ENCODE measurements at regions not wholly inside any gene's neighbourhood (a gene's known extent, or its start where the extent isn't known, plus 50 kb on each side); places are given as distances from the start of the nearest gene placed in this dataset.

DNA sequence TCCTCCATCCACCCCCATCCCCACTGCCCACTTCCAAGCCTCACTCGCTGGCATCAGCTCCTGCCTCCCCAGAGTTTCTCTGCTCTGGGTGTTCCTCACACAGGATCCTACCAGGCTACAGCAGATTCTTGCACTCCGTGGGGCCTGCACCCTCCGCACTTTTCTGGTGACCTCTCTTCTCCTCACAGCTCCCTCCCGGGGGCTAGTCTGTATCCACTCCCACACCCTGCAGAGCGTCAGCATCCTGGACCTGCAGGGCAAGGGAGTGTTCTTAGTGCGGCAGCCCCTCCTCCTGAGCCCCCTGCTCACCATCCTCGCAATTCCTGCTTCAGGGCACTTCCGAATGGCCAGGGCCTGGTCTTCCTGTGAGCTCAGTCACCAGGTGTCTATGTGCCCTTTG lies 224.2 kb downstream of the DLL1 start:
- no peak overlapping the region for H3K14ac ChIP-seq (ENCODE audit: low read length in 2 of 2)
- no peak overlapping the region for H2BK120ac ChIP-seq (ENCODE audit: low read depth, low read length)
- H3K36me3 ChIP-seq (ENCODE audit: control insufficient read depth in 1 of 2, insufficient read depth in 2 of 2, low read depth in 1 of 2, low read length in 2 of 2): no peaks in the 10 kb centered on the region
- no peak overlapping the region for H3K4me2 ChIP-seq (ENCODE audit: low read length, poor library complexity, severe bottlenecking)
- H3K9me3 ChIP-seq (ENCODE audit: control insufficient read depth, low read length): peaks cover 13% of the 10 kb centered on the region
- H2BK12ac ChIP-seq (ENCODE audit: low read length in 2 of 2): no peak overlapping the region
- no peak overlapping the region for H3K9ac ChIP-seq (ENCODE audit: low read length)
- peaks cover 0 to 14% of the 10 kb centered on the region in 2 experiments for H3K27me3 ChIP-seq (ENCODE audit: control insufficient read depth in 1 of 2, insufficient read depth in 1 of 2, low read length in 2 of 2)
- no peak overlapping the region for H2BK15ac ChIP-seq (ENCODE audit: low read depth, poor library complexity, severe bottlenecking)
- no peak overlapping the region for H3K27ac ChIP-seq (ENCODE audit: low read length, poor library complexity, severe bottlenecking)
- no peaks in the 10 kb centered on the region for H3K4me1 ChIP-seq (ENCODE audit: control insufficient read depth, insufficient read depth, low read depth, low read length)
- 77% methylated on average over 8 of the region's 8 CpGs for WGBS
- H3K4me3 ChIP-seq (ENCODE audit: insufficient read depth in 1 of 2, low read depth in 1 of 2, low read length in 2 of 2): no peak overlapping the region
- H3K23ac ChIP-seq (ENCODE audit: low read length in 2 of 2): no peak overlapping the region
- no peak overlapping the region for H3K4ac ChIP-seq (ENCODE audit: low read depth in 1 of 2, low read length in 2 of 2)
- H2AK5ac ChIP-seq (ENCODE audit: low read length, severe bottlenecking): no peak overlapping the region
- no peaks in the 10 kb centered on the region for H3K79me1 ChIP-seq (replicated peaks; ENCODE audit: low read length, poor library complexity, severe bottlenecking)
- H4K91ac ChIP-seq (ENCODE audit: low read length): no peak overlapping the region
- no peak overlapping the region for H4K8ac ChIP-seq (ENCODE audit: low read length)
- H2AFZ ChIP-seq (ENCODE audit: low read depth, low read length): no peak overlapping the region
- DNase-seq: no peak
- H2BK5ac ChIP-seq (ENCODE audit: low read depth, low read length, poor library complexity, severe bottlenecking): no peak overlapping the region
- no peak overlapping the region for H3K18ac ChIP-seq (ENCODE audit: low read depth in 1 of 2, low read length in 2 of 2)

DNA sequence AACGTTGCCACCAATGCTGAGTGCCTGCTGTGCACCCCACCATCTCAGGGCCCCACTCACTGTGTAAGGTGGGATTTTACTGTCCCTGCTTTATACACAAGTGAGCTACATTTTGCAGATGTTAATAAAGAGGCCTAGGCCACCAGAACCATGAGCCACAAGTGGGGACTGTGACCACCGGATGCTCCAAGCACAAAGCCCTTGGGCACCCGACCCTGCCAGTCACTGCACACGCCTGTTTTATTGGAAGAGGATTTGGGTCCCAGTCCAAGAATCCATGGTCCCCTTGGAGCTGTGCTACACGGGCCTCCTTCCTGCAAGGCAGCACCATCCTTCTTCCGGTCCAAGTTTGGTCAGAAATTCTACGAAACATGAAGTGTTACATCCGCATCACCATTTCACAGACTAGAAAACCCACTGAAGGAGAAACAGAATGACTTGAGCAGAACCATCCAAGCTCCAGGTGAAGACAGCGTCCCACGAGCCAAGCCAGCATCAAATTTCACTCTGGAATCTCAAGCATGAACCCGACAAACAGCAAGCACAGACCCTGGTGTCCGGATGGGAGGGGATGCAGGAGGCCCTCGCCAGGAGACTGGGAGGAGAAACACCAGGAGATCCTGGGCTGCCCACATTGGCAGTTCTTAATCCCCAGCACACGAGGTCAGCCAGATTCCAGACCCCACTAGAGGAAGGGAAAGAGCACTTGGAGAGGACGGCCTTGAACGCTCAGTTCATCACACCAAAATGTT lies 226.9 kb downstream of the DLL1 start:
- no peak overlapping the region for H2BK12ac ChIP-seq (ENCODE audit: low read length in 2 of 2)
- H2AFZ ChIP-seq (ENCODE audit: low read depth, low read length): no peak overlapping the region
- H3K27ac ChIP-seq (ENCODE audit: low read length, poor library complexity, severe bottlenecking): no peak overlapping the region
- H3K23ac ChIP-seq (ENCODE audit: low read length in 2 of 2): no peak overlapping the region
- no peak overlapping the region for H2BK5ac ChIP-seq (ENCODE audit: low read depth, low read length, poor library complexity, severe bottlenecking)
- H3K4me2 ChIP-seq (ENCODE audit: low read length, poor library complexity, severe bottlenecking): no peak overlapping the region
- no peak overlapping the region for H3K9ac ChIP-seq (ENCODE audit: low read length)
- no peak overlapping the region for H2AK5ac ChIP-seq (ENCODE audit: low read length, severe bottlenecking)
- no peaks in the 10 kb centered on the region for H3K9me3 ChIP-seq (ENCODE audit: control insufficient read depth, low read length)
- 65% methylated on average over 14 of the region's 16 CpGs for WGBS
- H2BK120ac ChIP-seq (ENCODE audit: low read depth, low read length): no peak overlapping the region
- H3K4me3 ChIP-seq (ENCODE audit: insufficient read depth in 1 of 2, low read depth in 1 of 2, low read length in 2 of 2): no peak overlapping the region
- peaks cover 0 to 14% of the 10 kb centered on the region in 2 experiments for H3K27me3 ChIP-seq (ENCODE audit: control insufficient read depth in 1 of 2, insufficient read depth in 1 of 2, low read length in 2 of 2)
- DNase-seq: no peak
- no peak overlapping the region for H4K91ac ChIP-seq (ENCODE audit: low read length)
- H4K8ac ChIP-seq (ENCODE audit: low read length): no peak overlapping the region
- H3K36me3 ChIP-seq (ENCODE audit: control insufficient read depth in 1 of 2, insufficient read depth in 2 of 2, low read depth in 1 of 2, low read length in 2 of 2): no peaks in the 10 kb centered on the region
- no peak overlapping the region for H2BK15ac ChIP-seq (ENCODE audit: low read depth, poor library complexity, severe bottlenecking)
- no peak overlapping the region for H3K18ac ChIP-seq (ENCODE audit: low read depth in 1 of 2, low read length in 2 of 2)
- H3K4me1 ChIP-seq (ENCODE audit: control insufficient read depth, insufficient read depth, low read depth, low read length): no peaks in the 10 kb centered on the region
- no peak overlapping the region for H3K4ac ChIP-seq (ENCODE audit: low read depth in 1 of 2, low read length in 2 of 2)
- no peaks in the 10 kb centered on the region for H3K79me1 ChIP-seq (replicated peaks; ENCODE audit: low read length, poor library complexity, severe bottlenecking)
- H3K14ac ChIP-seq (ENCODE audit: low read length in 2 of 2): no peak overlapping the region

- no peak overlapping the region for H3K4me3 ChIP-seq (ENCODE audit: insufficient read depth in 1 of 2, low read depth in 1 of 2, low read length in 2 of 2)
- H3K36me3 ChIP-seq (ENCODE audit: control insufficient read depth in 1 of 2, insufficient read depth in 2 of 2, low read depth in 1 of 2, low read length in 2 of 2): no peaks in the 10 kb centered on the region
- H3K23ac ChIP-seq (ENCODE audit: low read length in 2 of 2): no peak overlapping the region
- peaks cover 0 to 11% of the 10 kb centered on the region in 2 experiments for H3K27me3 ChIP-seq (ENCODE audit: control insufficient read depth in 1 of 2, insufficient read depth in 1 of 2, low read length in 2 of 2)
- 67% methylated on average over 15 of the region's 16 CpGs for WGBS
- no peak overlapping the region for H2AFZ ChIP-seq (ENCODE audit: low read depth, low read length)
- no peak overlapping the region for H3K14ac ChIP-seq (ENCODE audit: low read length in 2 of 2)
- no peak overlapping the region for H3K4ac ChIP-seq (ENCODE audit: low read depth in 1 of 2, low read length in 2 of 2)
- no peaks in the 10 kb centered on the region for H3K4me1 ChIP-seq (ENCODE audit: control insufficient read depth, insufficient read depth, low read depth, low read length)
- no peak overlapping the region for H4K91ac ChIP-seq (ENCODE audit: low read length)
- DNase-seq: no peak
- H3K79me1 ChIP-seq (replicated peaks; ENCODE audit: low read length, poor library complexity, severe bottlenecking): no peaks in the 10 kb centered on the region
- H4K8ac ChIP-seq (ENCODE audit: low read length): no peak overlapping the region
- H2BK12ac ChIP-seq (ENCODE audit: low read length in 2 of 2): no peak overlapping the region
- H2BK15ac ChIP-seq (ENCODE audit: low read depth, poor library complexity, severe bottlenecking): no peak overlapping the region
- no peak overlapping the region for H3K18ac ChIP-seq (ENCODE audit: low read depth in 1 of 2, low read length in 2 of 2)
- H2BK5ac ChIP-seq (ENCODE audit: low read depth, low read length, poor library complexity, severe bottlenecking): no peak overlapping the region
- no peak overlapping the region for H2AK5ac ChIP-seq (ENCODE audit: low read length, severe bottlenecking)
- no peak overlapping the region for H3K4me2 ChIP-seq (ENCODE audit: low read length, poor library complexity, severe bottlenecking)
- H3K9ac ChIP-seq (ENCODE audit: low read length): no peak overlapping the region
- H3K27ac ChIP-seq (ENCODE audit: low read length, poor library complexity, severe bottlenecking): no peak overlapping the region
- no peaks in the 10 kb centered on the region for H3K9me3 ChIP-seq (ENCODE audit: control insufficient read depth, low read length)
- no peak overlapping the region for H2BK120ac ChIP-seq (ENCODE audit: low read depth, low read length)
Observed at GRCh38 chr6:170063431-170063830, 227.4 kb downstream of the DLL1 start.

DNA sequence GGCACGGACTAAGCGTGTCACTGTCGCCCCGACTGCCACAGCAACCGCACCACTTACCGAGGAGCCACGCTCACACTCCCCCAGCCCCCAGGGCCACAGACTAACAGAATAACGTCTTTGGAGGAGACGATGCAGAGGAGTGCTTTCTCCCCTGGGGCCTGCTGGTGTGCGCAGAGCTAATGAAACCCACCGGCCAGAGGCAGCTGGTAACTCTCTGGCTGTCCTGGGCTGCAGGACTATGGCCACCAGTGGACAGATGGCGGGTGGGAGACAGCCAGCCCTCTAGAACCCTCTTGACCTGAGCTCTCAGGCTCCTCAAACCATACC lies 228.0 kb downstream of the DLL1 start:
- Histone ChIP-seq H2AFZ (ENCODE audit: low read depth, low read length) (no peak overlapping the region), H3K18ac (ENCODE audit: low read depth in 1 of 2, low read length in 2 of 2) (no peak overlapping the region), H3K14ac (ENCODE audit: low read length in 2 of 2) (no peak overlapping the region), H3K27me3 (ENCODE audit: control insufficient read depth in 1 of 2, insufficient read depth in 1 of 2, low read length in 2 of 2) (peaks cover 0 to 8% of the 10 kb centered on the region in 2 experiments), H4K8ac (ENCODE audit: low read length) (no peak overlapping the region), H2BK12ac (ENCODE audit: low read length in 2 of 2) (no peak overlapping the region), H3K4me1 (ENCODE audit: control insufficient read depth, insufficient read depth, low read depth, low read length) (no peaks in the 10 kb centered on the region), H3K79me1 (replicated peaks; ENCODE audit: low read length, poor library complexity, severe bottlenecking) (no peaks in the 10 kb centered on the region), H4K91ac (ENCODE audit: low read length) (no peak overlapping the region), H3K9me3 (ENCODE audit: control insufficient read depth, low read length) (no peaks in the 10 kb centered on the region), H2BK15ac (ENCODE audit: low read depth, poor library complexity, severe bottlenecking) (no peak overlapping the region), H3K23ac (ENCODE audit: low read length in 2 of 2) (no peak overlapping the region), H3K4me3 (ENCODE audit: insufficient read depth in 1 of 2, low read depth in 1 of 2, low read length in 2 of 2) (no peak overlapping the region), H3K4me2 (ENCODE audit: low read length, poor library complexity, severe bottlenecking) (no peak overlapping the region), H3K27ac (ENCODE audit: low read length, poor library complexity, severe bottlenecking) (no peak overlapping the region), H3K36me3 (ENCODE audit: control insufficient read depth in 1 of 2, insufficient read depth in 2 of 2, low read depth in 1 of 2, low read length in 2 of 2) (no peaks in the 10 kb centered on the region), H3K4ac (ENCODE audit: low read depth in 1 of 2, low read length in 2 of 2) (no peak overlapping the region), H2AK5ac (ENCODE audit: low read length, severe bottlenecking) (no peak overlapping the region), H3K9ac (ENCODE audit: low read length) (no peak overlapping the region), H2BK120ac (ENCODE audit: low read depth, low read length) (no peak overlapping the region), H2BK5ac (ENCODE audit: low read depth, low read length, poor library complexity, severe bottlenecking) (no peak overlapping the region)
- 87% methylated on average over 12 of the region's 12 CpGs for WGBS
- DNase-seq: no peak

Data from mesenchymal stem cell (in vitro differentiated cells and primary cell).